Dermis blood vessel endothelial cell (primary cell): ENCODE measurements at regions not wholly inside any gene's neighbourhood (a gene's known extent, or its start where the extent isn't known, plus 50 kb on each side); places are given as distances from the start of the nearest gene placed in this dataset.
"Not testable (repeated sequence)": the region's sequence is repeated elsewhere in the genome, so short reads cannot be mapped to it uniquely, and the experiment has no call there.

Experiments used
- DNase-seq: peaks from one replicate; pipeline ENCODE4 v3.0.0; 2010

DNA sequence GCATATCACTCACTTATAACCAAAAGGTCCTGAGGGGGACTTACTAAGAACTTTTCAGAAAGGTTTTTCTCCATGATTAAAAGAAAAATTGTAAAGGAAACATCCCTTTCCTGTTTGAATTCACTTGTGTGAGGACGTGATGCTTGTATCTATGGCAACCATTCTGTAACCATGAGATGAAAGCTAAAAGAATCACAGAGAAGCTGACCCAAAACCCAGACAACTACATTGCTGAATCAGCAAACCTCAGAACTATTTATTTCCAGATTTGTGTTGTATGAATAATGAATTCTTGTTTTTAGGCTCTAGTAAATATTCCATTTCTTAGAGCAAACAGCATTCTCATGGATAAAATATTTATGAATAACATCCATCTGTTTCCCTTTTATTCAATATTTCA is 91.2 kb downstream of the RCHY1 start:
- DNase-seq: no peak

DNA sequence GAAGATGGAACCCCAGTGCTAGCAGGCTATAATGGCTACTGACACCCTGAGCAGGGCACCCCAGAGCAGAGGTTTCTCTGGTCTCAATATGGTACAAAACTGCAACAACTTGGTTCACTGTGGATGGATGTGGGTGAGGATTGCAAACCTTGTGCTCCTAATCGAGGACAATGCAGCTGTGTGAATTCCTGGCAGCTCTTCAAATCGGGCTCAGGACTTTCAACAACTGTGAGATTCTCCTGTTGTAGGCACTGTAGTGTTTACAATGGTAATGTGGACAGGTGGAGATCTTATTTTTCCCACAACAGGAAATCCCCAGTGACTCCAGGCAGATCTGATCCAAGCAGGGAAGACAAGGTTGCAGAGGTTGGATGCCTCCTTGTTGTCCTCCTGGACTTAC is 101.5 kb downstream of the RCHY1 start:
- DNase-seq: no peak

DNA sequence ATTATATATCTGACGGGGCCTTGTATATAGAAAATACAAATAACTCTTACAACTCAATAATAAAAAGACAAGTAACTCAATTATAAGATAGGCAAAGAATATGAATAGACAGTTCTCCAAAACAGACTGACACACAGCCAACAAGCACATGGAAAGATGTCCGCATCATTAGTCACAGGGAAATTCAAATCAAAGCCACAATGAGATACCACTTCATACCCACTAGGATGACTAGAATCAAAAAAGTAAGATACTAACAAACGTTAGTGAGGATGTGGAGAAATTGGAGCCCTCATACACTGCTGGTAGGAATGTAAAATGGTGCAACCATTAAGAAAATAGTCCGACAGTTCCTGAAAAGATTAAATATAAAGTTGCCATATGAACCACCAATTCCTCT is 115.7 kb downstream of the RCHY1 start:
- DNase-seq: no peak

- no peak for DNase-seq
Observed at GRCh38 chr4:75391489-75392166, 122.6 kb downstream of the RCHY1 start.

- not testable (repeated sequence) for DNase-seq
Observed at GRCh38 chr4:75386426-75386825, 127.8 kb downstream of the RCHY1 start.

- no peak for DNase-seq
Observed at GRCh38 chr4:75385106-75385505, 129.1 kb downstream of the RCHY1 start.

GRCh38 chr4:75376543-75376942 is 137.7 kb downstream of the RCHY1 start:
- no peak for DNase-seq

GRCh38 chr4:75371915-75372314 is 142.3 kb downstream of the RCHY1 start:
- DNase-seq: no peak

GRCh38 chr4:75370576-75370975 is 143.6 kb downstream of the RCHY1 start:
- no peak for DNase-seq

DNA sequence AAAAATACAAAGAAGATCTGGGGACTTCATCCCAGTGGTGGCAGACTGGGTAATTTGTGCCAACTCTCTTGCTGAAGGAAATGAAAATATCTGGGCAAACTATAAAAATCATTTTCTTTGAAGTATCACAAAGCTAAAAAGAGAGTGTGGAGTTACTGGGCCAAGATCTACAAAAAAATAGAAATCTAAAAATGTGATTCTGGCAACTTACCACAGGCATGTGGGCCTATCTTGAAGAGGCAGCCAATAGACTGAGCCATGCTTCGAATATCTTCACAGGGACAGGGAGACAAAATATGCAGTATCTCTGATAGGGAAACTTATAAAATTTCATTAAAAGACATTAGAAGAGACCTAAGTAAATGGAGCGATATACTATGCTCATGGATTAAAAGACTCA is 168.8 kb downstream of the RCHY1 start:
- DNase-seq: no peak

GRCh38 chr4:75344915-75345314 is 169.3 kb downstream of the RCHY1 start:
- no peak for DNase-seq

DNA sequence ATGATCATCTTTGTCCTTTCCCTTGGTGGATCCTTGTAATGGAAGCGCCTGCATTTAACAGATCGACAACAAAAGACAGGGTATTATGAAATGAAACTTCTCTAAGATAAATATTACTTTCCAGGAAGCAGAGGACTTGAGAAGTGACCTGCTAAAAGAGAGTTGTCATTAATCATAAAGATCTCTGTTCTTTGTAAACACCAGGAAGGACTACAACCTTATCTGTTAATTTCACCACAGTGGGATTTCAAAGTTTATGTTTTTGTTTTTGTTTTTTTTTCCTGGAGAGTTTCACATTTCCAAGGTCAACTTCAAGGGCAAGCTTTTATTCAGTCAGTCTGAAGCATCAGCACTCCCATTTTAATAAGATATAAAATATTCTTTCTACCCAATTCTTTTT is 170.9 kb downstream of the RCHY1 start:
- no peak for DNase-seq

DNA sequence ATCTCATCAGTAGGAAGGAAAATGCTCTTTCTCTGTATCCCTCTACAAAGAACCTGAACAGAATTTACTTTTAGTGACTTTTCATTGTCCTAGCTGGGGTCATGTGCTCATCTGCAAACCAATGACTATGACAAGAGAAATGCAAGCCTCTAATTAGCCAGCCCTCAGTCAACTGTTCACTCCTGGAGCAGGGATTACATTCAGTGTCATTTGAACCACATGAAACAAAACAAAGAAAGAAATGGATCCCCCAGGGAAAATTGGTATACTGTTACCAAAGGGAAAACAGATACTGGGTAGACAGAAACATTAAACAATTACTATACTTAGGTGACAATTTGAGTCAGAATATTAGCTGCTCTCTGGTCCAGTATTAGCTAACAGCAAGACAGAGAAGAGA is 173.6 kb downstream of the RCHY1 start:
- DNase-seq: no peak

GRCh38 chr4:75338352-75338880 is 175.8 kb downstream of the RCHY1 start:
- DNase-seq: no peak

GRCh38 chr4:75327804-75328512 is 186.2 kb downstream of the RCHY1 start:
- no peak for DNase-seq

DNA sequence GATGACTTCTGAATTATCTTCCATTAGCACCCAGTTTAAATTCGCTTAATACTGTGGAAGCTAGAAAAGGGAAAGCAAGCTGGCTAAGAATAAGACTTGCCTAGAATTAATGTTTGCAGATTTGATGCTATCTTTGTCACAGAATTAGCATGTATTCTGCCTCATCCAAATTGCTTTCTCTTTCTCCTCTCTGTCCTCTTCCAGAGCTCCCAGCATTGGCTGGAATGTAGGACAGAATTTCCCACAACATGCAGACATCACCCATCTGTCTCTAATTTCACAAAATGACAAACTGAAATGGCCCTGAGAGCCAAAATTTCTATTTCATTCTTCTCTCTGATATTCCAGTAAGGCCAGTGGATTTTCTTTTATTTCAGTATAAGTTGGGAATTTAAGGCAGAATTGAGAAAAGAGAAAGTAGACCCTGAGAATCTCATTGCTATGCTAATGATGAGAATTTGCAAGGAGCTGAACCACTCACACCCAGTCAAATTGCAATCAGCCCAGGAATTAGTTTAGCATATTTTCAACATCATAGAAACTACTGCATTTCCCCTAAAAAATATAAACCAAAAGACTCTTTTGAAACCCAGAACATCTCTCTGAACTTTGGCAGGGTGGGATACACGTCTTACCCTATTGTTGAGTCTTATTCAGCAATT is 188.8 kb downstream of the RCHY1 start:
- no peak for DNase-seq

DNA sequence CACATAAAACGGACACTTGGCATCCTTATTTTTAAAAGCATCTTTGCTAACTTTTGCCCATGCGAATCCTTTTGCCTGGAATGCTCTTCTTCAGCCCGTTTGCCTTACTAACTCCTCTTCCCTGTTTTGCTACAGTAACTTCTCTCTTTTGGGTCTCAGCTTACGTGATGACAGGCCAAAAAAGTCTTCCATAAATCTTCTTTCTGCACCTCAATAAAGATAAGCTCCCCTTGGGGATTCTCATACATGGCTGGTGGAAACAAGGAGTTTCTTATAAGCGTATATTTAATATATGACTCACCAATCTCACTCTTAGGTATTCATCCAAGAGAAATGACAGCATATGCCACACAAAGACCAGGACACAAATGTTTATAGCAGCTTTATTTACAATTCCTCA is 192.7 kb downstream of the RCHY1 start:
- no peak for DNase-seq

DNA sequence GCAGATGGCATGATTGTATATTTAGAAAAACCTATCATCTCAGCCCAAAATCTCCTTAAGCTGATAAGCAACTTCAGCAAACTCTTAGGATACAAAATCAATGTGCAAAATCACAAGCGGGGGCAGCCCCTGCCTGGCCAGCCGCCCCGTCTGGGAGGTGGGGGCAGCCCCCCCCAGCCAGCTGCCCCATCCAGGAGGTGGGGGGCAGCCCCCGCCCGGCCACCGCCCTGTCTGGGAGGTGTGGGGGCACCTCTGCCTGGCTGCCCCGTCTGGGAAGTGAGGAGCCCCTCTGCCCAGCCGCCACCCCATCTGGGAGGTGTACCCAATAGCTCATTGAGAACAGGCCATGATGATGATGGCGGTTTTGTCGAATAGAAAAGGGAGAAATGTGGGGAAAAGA is 196.6 kb downstream of the RCHY1 start:
- not testable (repeated sequence) for DNase-seq

- DNase-seq: no peak
Observed at GRCh38 chr4:75308049-75308448, 206.2 kb downstream of the RCHY1 start.

DNA sequence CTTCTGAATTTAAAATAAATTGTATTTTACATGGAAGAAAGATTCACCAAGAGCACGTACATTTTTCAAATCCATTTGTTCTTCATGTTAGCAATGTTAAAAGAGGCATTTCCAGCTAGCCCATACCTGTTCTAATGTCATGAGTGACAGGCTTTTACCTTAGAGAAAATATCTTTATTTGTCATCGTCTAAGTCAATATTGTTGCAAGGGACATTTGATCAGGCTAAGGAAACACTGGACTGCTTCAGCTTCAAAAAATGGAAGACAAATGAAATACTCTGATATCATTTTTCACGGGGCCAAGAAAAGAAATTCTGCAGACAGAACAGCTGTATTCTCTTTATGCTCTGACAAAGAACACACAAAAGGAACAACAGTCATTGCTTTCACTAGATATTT is 207.7 kb downstream of the RCHY1 start:
- no peak for DNase-seq

DNA sequence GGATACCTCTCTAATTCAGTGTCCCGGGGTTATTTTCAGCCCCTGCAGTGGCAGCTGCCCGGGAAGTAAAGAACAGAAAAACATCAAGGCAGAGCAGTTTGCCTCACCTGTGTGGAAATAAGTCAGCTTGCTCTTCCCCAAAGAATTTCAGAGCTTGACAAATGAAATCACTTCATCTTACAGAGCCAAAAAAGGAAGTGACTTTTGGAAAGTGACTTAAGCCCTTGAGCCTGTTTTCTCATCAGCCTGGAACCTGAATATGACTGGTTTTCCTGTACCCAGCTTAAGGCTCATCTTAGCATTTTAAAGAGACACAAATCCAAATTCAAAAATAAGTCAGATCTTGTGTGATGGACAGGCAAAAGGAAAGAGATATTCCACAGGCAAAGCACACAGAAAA is 211.6 kb downstream of the RCHY1 start:
- no peak for DNase-seq

GRCh38 chr4:75289914-75290582 is 224.2 kb downstream of the RCHY1 start:
- DNase-seq: peak; percentile 64
